ENCODE measurements at regions not wholly inside any gene's neighbourhood (a gene's known extent, or its start where the extent isn't known, plus 50 kb on each side); places are given as distances from the start of the nearest gene placed in this dataset.
"Not testable (repeated sequence)": the region's sequence is repeated elsewhere in the genome, so short reads cannot be mapped to it uniquely, and the experiment has no call there.

DNA sequence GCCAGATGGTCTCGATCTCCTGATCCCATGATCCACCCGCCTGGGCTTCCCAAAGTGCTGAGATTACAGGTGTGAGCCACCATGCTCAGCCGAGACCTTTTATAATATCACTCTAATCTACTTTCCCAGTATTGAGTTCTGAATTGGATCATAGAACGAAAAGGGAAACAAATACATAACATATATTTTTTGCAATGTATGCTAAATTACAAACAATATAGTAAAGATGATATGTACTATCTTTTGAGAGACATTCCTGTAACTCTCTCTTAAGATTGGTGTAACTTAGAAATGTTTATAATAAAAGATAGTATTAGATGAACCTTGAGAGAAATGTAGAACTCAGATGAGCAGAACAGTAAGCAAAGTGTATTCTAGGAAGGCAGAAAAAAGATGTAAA, 129.2 kb upstream of the TENT5A start:
- no peak for DNase-seq (ENCODE audit: low spot score)
- TF ChIP-seq, protein P1, sequence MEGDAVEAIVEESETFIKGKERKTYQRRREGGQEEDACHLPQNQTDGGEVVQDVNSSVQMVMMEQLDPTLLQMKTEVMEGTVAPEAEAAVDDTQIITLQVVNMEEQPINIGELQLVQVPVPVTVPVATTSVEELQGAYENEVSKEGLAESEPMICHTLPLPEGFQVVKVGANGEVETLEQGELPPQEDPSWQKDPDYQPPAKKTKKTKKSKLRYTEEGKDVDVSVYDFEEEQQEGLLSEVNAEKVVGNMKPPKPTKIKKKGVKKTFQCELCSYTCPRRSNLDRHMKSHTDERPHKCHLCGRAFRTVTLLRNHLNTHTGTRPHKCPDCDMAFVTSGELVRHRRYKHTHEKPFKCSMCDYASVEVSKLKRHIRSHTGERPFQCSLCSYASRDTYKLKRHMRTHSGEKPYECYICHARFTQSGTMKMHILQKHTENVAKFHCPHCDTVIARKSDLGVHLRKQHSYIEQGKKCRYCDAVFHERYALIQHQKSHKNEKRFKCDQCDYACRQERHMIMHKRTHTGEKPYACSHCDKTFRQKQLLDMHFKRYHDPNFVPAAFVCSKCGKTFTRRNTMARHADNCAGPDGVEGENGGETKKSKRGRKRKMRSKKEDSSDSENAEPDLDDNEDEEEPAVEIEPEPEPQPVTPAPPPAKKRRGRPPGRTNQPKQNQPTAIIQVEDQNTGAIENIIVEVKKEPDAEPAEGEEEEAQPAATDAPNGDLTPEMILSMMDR (IDR thresholded peaks at IDR 0.05; ENCODE audit: extremely low read depth, missing control alignments), result no peak

DNA sequence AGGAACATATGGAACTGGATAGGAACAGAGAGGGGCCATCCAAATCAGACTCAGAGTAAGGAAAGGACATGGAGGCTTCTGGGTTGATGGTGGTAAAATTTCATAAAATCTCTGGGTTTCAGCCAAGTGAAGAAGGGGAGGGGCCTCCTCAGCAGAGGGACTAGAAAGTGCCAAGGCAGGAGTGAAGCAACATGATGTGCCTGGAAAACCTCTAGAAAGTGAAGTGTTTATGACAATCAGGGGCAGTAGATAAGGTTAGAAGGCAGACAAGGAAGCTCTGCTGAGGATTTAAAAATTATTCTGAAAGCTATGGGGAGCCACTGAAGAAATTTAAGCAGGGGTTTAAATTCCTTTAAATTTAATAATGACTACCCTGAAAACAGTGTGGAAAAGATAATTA, 126.0 kb upstream of the TENT5A start:
- TF ChIP-seq, protein P1 (IDR thresholded peaks at IDR 0.05; ENCODE audit: extremely low read depth, missing control alignments), result no peak

DNA sequence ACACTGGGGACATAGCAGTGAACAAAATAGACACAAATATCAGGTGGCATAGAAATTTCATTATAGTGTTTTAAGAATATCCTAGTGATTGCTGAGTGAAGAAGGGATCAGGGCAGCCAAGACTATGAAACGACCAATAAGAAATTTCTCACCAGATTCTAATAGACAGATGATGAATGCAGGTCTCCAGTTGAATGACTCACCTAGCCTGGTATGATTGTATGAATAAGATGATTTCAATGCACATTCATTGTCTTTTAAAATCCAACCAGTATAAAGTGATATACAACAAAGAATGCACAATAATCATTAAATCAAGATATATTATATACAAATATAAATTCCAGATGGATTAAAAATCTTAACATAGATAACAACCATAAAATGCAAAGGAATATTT, 124.5 kb upstream of the TENT5A start:
- no peak for DNase-seq (ENCODE audit: low spot score)

More for the DNA sequence above, 126.0 kb upstream of the TENT5A start:
- no peak for DNase-seq (ENCODE audit: low spot score)

DNA sequence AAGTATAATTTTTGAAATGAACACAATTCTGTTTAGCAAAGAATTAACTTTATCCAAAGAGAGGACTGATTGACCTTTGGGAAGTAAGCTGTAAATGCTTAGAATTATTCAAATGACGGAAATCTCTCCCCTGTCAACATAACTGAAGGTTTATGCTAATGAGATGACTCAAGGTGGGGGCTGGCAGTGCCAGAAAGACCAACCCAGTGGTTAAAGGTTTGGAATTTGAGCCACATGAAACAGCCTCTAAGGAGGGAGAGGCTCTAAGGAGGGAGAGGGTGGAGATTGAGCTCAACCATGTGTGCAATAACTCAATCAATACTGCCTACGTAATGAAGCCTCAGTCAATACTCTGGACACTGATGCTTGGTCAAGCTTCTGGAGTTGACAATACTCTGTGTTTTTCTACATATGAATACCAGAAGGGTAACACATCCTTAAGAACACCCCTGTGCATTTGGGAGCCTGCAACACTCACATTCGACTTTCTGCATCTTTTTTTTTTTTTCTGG, 123.4 kb upstream of the TENT5A start:
- no peak for DNase-seq (ENCODE audit: low spot score)
- TF ChIP-seq, protein P1 (IDR thresholded peaks at IDR 0.05; ENCODE audit: extremely low read depth, missing control alignments), result no peak

More for the DNA sequence above, 124.5 kb upstream of the TENT5A start:
- TF ChIP-seq, protein P1 (IDR thresholded peaks at IDR 0.05; ENCODE audit: extremely low read depth, missing control alignments), result no peak

DNA sequence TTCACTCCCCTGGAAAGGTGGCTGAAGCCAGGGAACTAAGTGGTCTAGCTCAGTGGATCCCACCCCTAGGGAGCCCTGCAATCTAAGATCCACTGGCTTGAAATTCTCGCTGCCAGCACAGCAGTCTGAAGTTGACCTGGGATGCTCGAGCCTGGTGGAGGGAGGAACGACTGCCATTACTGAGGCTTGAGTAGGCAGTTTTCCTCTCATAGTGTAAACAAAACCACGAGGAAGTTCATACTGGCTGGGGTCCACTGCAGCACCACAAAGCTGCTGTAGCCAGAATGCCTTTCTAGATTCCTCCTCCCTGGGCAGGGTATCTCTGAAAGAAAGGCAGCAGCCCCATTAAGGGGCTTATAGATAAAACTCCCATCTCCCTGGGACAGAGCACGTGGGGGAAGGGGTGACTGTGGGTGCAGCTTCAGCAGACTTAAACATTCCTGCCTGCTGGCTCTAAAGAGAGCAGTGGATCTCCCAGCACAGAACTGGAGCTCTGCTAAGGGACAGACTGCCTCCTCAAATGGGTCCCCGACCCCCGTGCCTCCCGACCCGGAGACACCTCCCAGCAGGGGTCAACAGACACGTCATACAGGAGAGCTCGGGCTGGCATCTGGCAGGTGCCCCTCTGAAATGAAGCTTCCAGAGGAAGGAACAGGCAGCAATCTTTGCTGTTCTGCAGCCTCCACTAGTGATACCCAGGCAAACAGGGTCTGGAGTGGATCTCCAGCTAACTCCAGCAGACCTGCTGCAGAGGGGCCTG, 117.4 kb upstream of the TENT5A start:
- DNase-seq (ENCODE audit: low spot score), result not testable (repeated sequence)

DNA sequence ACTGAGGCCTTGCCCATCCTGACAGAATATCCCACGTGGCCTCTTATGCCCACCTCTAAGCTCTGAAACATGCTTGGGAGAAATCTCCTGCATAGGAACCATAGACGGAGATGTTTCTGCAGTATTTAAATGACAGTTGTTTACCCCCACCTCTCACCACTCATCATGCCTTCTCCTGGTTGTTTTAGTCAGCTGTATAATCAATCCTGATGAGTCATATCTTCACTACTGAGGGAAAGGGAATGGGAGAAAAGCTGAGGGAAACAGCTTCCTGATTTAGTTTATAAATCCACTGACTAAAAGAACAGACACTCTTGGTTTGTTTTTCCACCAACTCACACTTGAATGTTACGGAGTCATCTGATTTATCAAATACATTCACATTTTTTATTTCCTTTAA, 113.2 kb upstream of the TENT5A start:
- no peak for DNase-seq (ENCODE audit: low spot score)
- TF ChIP-seq, protein P1 (IDR thresholded peaks at IDR 0.05; ENCODE audit: extremely low read depth, missing control alignments), result no peak

DNA sequence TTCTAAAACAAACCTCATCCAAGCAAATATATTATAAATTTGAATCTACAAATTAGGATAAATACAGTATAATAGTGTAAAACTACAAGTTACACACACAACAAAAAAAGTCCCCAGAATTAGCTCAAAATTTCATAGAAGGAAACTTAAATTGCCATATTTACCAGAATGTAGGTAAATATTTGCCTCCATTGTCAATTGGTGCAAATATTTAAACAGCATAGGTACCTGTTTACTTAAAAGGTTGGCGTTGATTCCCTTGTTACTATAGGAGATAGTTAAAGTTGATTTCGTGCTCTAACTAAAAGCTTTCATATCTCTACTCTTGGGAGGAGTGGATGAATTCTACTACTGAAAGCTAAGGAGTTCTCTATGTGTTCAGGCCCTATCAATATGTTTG, 111.6 kb upstream of the TENT5A start:
- no peak for DNase-seq (ENCODE audit: low spot score)
- TF ChIP-seq, protein P1 (IDR thresholded peaks at IDR 0.05; ENCODE audit: extremely low read depth, missing control alignments), result no peak

DNA sequence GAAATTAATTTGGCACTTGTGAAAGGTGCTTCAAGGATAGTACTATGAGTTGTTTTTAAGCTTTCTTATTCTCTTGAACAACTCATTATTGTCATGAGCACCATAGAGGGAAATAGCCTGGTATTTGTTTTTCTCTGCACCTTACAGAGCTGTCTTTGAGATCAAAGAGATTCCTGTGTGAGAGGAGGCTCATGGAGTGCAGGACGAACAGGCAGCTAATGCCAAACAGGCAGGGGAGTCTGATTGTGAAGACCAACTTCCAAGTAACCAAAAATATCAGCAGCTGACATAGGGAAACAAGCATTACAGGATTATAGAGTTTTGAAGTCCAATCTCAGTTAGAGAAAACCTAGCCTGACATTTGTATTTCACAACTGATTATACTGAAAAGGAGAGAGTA, 110.6 kb upstream of the TENT5A start:
- DNase-seq (ENCODE audit: low spot score), result no peak
- TF ChIP-seq, protein P1 (IDR thresholded peaks at IDR 0.05; ENCODE audit: extremely low read depth, missing control alignments), result no peak

Measured in GM20000 (cell line).